OCI-LY7 (cell line): ENCODE measurements at regions not wholly inside any gene's neighbourhood (a gene's known extent, or its start where the extent isn't known, plus 50 kb on each side); places are given as distances from the start of the nearest gene placed in this dataset.

Experiments used
- CTCF ChIP-seq: fragments of 200-600 bp; sonication (generic); conservative IDR thresholded peaks from 2 replicates; pipeline ENCODE4 v1.5.1; 2014; ENCODE audit warnings: mild to moderate bottlenecking, antibody characterized with exemption, low read length, moderate library complexity, mixed read lengths
- EZH2phosphoT487 ChIP-seq: fragments of 200-600 bp; sonication (generic); IDR thresholded peaks from 2 replicates; pipeline ENCODE4 v1.6.1; 2018; ENCODE audit warnings: low read depth, borderline replicate concordance, mild to moderate bottlenecking, mixed run types, antibody characterized with exemption, low read length, moderate library complexity, mixed read lengths

- TF ChIP-seq EZH2phosphoT487 (no peak), CTCF (no peak)
Observed at GRCh38 chr9:3750321-3750720, 224.5 kb upstream of the RFX3 start.
